Suprapubic skin (tissue), 4 donors: ENCODE measurements at regions not wholly inside any gene's neighbourhood (a gene's known extent, or its start where the extent isn't known, plus 50 kb on each side); places are given as distances from the start of the nearest gene placed in this dataset.

Experiments used
- DNase-seq, 2 donors: peaks; one replicate each; pipeline ENCODE4 v3.0.0-alpha.2; 2019; ENCODE audit warnings: low spot score in 2 of 2
- H3K27ac ChIP-seq: fragments of 200-600 bp; sonication (generic); one replicate; pipeline ENCODE4 v1.5.1; 2019
- H3K27me3 ChIP-seq: fragments of 200-600 bp; sonication (generic); one replicate; pipeline ENCODE4 v1.5.1; 2019
- H3K36me3 ChIP-seq: fragments of 200-600 bp; sonication (generic); one replicate; pipeline ENCODE4 v1.5.1; 2019
- H3K4me1 ChIP-seq: fragments of 200-600 bp; sonication (generic); one replicate; pipeline ENCODE4 v1.5.1; 2019
- H3K4me3 ChIP-seq: fragments of 200-600 bp; sonication (generic); one replicate; pipeline ENCODE4 v1.5.1; 2019; ENCODE audit warnings: mild to moderate bottlenecking
- H3K9me3 ChIP-seq: fragments of 200-600 bp; sonication (generic); one replicate; pipeline ENCODE4 v1.5.1; 2019
- EP300 ChIP-seq: sonication (generic); formaldehyde crosslinking; IDR thresholded peaks from one replicate; pipeline ENCODE4 v1.6.1; 2017; ENCODE audit warnings: antibody characterized with exemption
- POLR2A ChIP-seq, 2 donors: fragments of 450-650 bp; IDR thresholded peaks; one replicate each; pipeline ENCODE4 v1.6.1; 2017; ENCODE audit warnings: antibody characterized with exemption in 2 of 2, mild to moderate bottlenecking in 2 of 2, moderate library complexity in 2 of 2
- POLR2AphosphoS5 ChIP-seq, 3 donors: sonication (generic); formaldehyde crosslinking; IDR thresholded peaks; one replicate each; pipeline ENCODE4 v1.6.1; 2017; ENCODE audit warnings: antibody characterized with exemption in 3 of 3
- WGBS: methylation state at CpG from one replicate; pipeline ENCODE4 v1.1.5; 2018; 5-methylcytosine and 5-hydroxymethylcytosine counted together
- TF ChIP-seq, protein P1 (sequence below), 2 donors: fragments of 200-600 bp in 1 of 2; fragments of 450-650 bp in 1 of 2; sonication (generic) in 1 of 2; IDR thresholded peaks; one replicate each; pipeline ENCODE4 v1.5.1; 2016 to 2019; ENCODE audit warnings: antibody characterized with exemption in 2 of 2, mild to moderate bottlenecking in 1 of 2, moderate library complexity in 1 of 2

DNA sequence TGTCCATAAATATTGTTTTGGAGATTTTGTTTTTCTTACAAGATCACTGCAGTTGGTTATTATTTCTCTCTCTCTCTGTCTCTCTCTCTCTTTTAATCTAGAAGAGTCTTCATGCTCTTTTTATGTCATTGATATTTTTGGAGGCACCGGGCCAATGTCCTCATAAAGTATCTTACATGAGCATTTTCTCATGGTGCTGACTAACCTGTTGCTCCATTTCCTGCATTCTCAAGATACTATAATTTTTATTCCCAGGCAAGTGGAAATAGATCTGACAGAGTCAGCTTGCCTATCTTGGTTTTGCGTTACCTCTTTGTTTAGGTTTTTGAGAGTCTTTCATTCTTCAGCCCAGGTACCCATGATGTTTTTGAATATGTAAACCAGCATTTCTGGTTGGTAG is 938.8 kb upstream of the FBXO33 start:
- TF ChIP-seq, protein P1, sequence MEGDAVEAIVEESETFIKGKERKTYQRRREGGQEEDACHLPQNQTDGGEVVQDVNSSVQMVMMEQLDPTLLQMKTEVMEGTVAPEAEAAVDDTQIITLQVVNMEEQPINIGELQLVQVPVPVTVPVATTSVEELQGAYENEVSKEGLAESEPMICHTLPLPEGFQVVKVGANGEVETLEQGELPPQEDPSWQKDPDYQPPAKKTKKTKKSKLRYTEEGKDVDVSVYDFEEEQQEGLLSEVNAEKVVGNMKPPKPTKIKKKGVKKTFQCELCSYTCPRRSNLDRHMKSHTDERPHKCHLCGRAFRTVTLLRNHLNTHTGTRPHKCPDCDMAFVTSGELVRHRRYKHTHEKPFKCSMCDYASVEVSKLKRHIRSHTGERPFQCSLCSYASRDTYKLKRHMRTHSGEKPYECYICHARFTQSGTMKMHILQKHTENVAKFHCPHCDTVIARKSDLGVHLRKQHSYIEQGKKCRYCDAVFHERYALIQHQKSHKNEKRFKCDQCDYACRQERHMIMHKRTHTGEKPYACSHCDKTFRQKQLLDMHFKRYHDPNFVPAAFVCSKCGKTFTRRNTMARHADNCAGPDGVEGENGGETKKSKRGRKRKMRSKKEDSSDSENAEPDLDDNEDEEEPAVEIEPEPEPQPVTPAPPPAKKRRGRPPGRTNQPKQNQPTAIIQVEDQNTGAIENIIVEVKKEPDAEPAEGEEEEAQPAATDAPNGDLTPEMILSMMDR (IDR thresholded peaks at IDR 0.05) = no peak
- TF ChIP-seq EP300 (no peak), POLR2AphosphoS5 (IDR thresholded peaks at IDR 0.05) (no peak), POLR2A (IDR thresholded peaks at IDR 0.05) (no peak)
- WGBS = 50% methylated on average over 2 of the region's 2 CpGs
- H3K4me1 ChIP-seq = no peaks in the 10 kb centered on the region

DNA sequence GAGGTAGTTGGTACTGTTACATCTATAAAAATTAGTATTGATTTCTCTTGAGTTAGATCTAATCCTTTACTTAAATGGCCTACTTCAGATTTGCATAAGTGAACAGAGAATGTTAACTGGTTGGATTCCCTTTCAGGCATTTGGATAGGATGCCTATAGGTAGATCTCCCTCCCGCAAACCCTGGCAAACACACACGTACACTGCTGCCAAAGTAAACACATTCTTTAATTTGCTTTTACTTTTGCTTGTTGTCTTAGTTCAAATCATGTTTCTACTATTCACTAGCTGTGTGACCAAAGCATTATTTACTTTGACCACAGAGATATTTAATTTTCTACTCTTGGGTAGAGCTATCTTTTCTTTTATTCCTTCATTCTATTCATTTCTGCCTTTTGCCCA is 936.1 kb upstream of the FBXO33 start:
- H3K4me1 ChIP-seq = no peaks in the 10 kb centered on the region
- no peak for TF ChIP-seq EP300
- TF ChIP-seq, protein P1 (IDR thresholded peaks at IDR 0.05) = no peak
- TF ChIP-seq POLR2AphosphoS5 (IDR thresholded peaks at IDR 0.05) = no peak
- TF ChIP-seq POLR2A (IDR thresholded peaks at IDR 0.05) = no peak
- WGBS = 54% methylated on average over 2 of the region's 2 CpGs
- no peaks in the 10 kb centered on the region for H3K27me3 ChIP-seq
- no peak overlapping the region for H3K4me3 ChIP-seq
- no peaks in the 10 kb centered on the region for H3K36me3 ChIP-seq
- no peaks in the 10 kb centered on the region for H3K9me3 ChIP-seq
- DNase-seq = no peak
- no peak overlapping the region for H3K27ac ChIP-seq

More for the DNA sequence above, 938.8 kb upstream of the FBXO33 start:
- H3K27me3 ChIP-seq = no peaks in the 10 kb centered on the region
- DNase-seq = no peak
- no peak overlapping the region for H3K27ac ChIP-seq
- H3K36me3 ChIP-seq = no peaks in the 10 kb centered on the region
- no peaks in the 10 kb centered on the region for H3K9me3 ChIP-seq
- H3K4me3 ChIP-seq = no peak overlapping the region

DNA sequence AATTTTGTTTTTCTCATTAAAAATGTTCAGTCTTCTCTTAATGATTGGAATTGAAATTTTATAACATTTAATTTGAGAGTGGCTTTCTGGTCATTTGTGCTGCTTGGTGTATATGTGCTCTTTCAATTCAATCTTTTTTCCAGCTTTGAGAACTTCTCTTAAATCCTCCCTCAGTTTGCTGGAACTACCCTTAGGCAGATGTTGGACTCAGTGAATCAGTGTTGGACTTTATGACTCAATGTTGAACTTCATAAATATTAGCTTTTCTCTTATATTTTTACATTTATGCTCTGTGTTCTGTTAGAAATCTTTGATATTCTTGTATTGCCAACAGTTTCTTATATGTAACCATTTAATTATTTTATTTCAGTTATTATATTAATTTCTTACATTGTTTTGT is 935.5 kb upstream of the FBXO33 start:
- H3K36me3 ChIP-seq = no peaks in the 10 kb centered on the region
- H3K27me3 ChIP-seq = no peaks in the 10 kb centered on the region
- no peak for DNase-seq
- no peaks in the 10 kb centered on the region for H3K9me3 ChIP-seq
- TF ChIP-seq, protein P1 (IDR thresholded peaks at IDR 0.05) = no peak
- TF ChIP-seq POLR2A (IDR thresholded peaks at IDR 0.05) (no peak), EP300 (no peak), POLR2AphosphoS5 (IDR thresholded peaks at IDR 0.05) (no peak)
- H3K4me3 ChIP-seq = no peak overlapping the region
- no peak overlapping the region for H3K27ac ChIP-seq
- no peaks in the 10 kb centered on the region for H3K4me1 ChIP-seq

DNA sequence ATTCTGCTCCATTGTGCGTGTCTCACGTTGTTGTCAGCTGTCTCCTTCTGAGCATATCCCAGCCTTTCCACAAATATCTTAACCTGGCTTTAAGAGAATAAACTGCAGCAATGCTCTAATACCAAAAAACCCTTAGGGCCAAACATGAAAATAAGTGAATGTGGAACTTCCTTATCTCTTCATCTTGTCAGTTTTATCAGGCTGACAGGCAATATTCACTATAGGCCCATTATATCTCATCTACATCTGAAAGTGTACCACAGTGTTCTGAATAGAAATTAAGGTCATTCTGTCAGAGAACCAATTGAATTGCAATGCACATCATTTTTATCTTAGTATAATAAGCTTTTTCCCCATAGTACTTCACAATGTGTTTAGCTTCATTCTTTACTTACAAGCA is 933.1 kb upstream of the FBXO33 start:
- TF ChIP-seq, protein P1 (IDR thresholded peaks at IDR 0.05) = no peak
- no peak for TF ChIP-seq POLR2A (IDR thresholded peaks at IDR 0.05)
- TF ChIP-seq EP300 = no peak
- TF ChIP-seq POLR2AphosphoS5 (IDR thresholded peaks at IDR 0.05) = no peak
- WGBS = 53% methylated on average over 2 of the region's 2 CpGs
- no peak overlapping the region for H3K27ac ChIP-seq

DNA sequence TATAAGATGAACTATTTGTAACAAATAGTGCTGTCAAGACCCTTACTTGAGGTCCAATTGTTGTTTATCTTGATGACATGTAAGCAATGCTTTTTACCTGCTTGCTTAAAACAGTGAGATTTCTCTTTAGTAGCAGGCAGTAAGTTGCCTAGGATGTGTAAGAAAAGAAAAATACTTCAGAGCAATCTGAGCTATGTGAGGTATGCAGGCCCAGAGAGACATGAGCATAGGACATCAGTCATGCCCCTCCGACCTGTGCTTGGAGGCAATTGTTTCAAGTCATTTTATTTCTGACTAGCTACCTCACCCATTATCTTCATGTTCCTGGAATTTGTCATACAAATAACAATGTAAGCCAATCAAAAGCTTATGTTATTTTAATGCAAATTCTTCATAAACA is 930.6 kb upstream of the FBXO33 start:
- TF ChIP-seq POLR2A (IDR thresholded peaks at IDR 0.05) (no peak), POLR2AphosphoS5 (IDR thresholded peaks at IDR 0.05) (no peak), EP300 (no peak)
- TF ChIP-seq, protein P1 (IDR thresholded peaks at IDR 0.05) = no peak
- H3K4me1 ChIP-seq = no peaks in the 10 kb centered on the region
- H3K9me3 ChIP-seq = no peaks in the 10 kb centered on the region
- H3K27ac ChIP-seq = no peak overlapping the region
- DNase-seq = no peak
- H3K27me3 ChIP-seq = no peaks in the 10 kb centered on the region
- WGBS = 79% methylated on average over 1 of the region's 1 CpG
- no peaks in the 10 kb centered on the region for H3K36me3 ChIP-seq
- no peak overlapping the region for H3K4me3 ChIP-seq

More for the DNA sequence above, 933.1 kb upstream of the FBXO33 start:
- DNase-seq = no peak
- no peaks in the 10 kb centered on the region for H3K36me3 ChIP-seq
- H3K4me1 ChIP-seq = no peaks in the 10 kb centered on the region
- H3K4me3 ChIP-seq = no peak overlapping the region
- no peaks in the 10 kb centered on the region for H3K27me3 ChIP-seq
- H3K9me3 ChIP-seq = no peaks in the 10 kb centered on the region
